Muscle layer of colon (tissue), 2 donors: ENCODE measurements at regions not wholly inside any gene's neighbourhood (a gene's known extent, or its start where the extent isn't known, plus 50 kb on each side); places are given as distances from the start of the nearest gene placed in this dataset.

Experiments
- H3K27ac ChIP-seq: one replicate; pipeline ENCODE4 v1.7.0; 2013; ENCODE audit warnings: low read depth, mild to moderate bottlenecking, low read length, moderate library complexity
- H3K27me3 ChIP-seq, 2 donors: one replicate each; pipeline ENCODE4 v1.7.0; 2013; ENCODE audit warnings: low read length in 2 of 2, mild to moderate bottlenecking in 2 of 2; ENCODE audit not compliant: insufficient read depth in 2 of 2, control insufficient read depth in 1 of 2
- H3K36me3 ChIP-seq: one replicate; pipeline ENCODE4 v1.7.0; 2013; ENCODE audit warnings: mild to moderate bottlenecking, low read length; ENCODE audit not compliant: insufficient read depth
- H3K4me1 ChIP-seq: one replicate; pipeline ENCODE4 v1.7.0; 2013; ENCODE audit warnings: mild to moderate bottlenecking, low read length; ENCODE audit not compliant: insufficient read depth
- H3K4me3 ChIP-seq, 2 donors: one replicate each; pipeline ENCODE4 v1.7.0; 2013; ENCODE audit warnings: low read length in 2 of 2, low read depth in 1 of 2, mild to moderate bottlenecking in 1 of 2, moderate library complexity in 1 of 2
- H3K9ac ChIP-seq: one replicate; pipeline ENCODE4 v1.7.0; 2013; ENCODE audit warnings: low read length
- H3K9me3 ChIP-seq: one replicate; pipeline ENCODE4 v1.7.0; 2013; ENCODE audit warnings: mild to moderate bottlenecking, low read length
- donor health status: abdominal sarcoma.
- donor health status: Adenocarcinoma of cecum.

- Histone ChIP-seq H3K9ac (no peak overlapping the region), H3K27ac (no peak overlapping the region), H3K4me3 (no peak overlapping the region), H3K9me3 (no peaks in the 10 kb centered on the region), H3K36me3 (no peaks in the 10 kb centered on the region), H3K4me1 (no peaks in the 10 kb centered on the region), H3K27me3 (no peaks in the 10 kb centered on the region)
These were observed 99.8 kb upstream of the B3GAT2 start for GRCh38 chr6:71056656-71057055.

DNA sequence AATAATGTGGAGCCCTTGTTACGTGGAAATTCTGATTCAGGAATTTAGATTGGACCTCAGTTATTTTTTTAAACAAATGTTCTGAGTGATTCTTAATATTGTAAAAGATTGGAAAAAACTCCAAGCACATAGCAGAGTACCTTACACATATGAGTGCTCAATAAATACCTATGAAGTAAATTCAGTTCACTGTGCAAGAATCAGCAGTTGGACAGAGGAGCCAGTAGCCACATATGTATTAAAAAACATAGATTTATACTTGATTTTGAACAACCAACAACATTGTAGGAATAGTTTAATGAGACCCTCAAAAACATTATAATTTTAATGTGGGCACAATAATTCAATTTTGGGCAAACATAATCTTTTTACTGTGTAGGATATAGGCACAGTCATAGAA lies 109.3 kb upstream of the B3GAT2 start:
- Histone ChIP-seq H3K27ac (no peak overlapping the region), H3K27me3 (no peaks in the 10 kb centered on the region), H3K4me1 (no peaks in the 10 kb centered on the region), H3K36me3 (no peaks in the 10 kb centered on the region), H3K9me3 (no peaks in the 10 kb centered on the region), H3K4me3 (no peak overlapping the region), H3K9ac (no peak overlapping the region)

DNA sequence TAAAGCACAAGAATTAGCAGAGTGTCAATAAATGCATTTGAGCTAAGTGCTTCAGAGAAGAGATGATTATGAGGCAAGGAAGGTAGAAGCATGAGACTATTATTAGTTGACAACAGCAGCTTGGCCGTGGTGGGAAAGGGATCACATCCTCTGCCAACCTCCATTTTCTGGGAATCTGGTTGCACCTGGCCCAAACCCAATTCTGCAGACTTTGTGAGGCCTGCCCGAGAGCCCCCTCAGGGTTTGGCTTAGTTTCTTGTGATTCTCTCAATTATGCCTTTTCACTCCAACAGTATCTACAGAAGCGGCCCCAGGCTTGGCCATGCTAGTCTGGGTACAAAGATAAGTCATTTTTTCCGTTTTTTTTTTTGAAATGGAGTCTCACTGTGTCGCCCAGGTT lies 111.0 kb upstream of the B3GAT2 start:
- Histone ChIP-seq H3K27me3 (no peaks in the 10 kb centered on the region), H3K9me3 (no peaks in the 10 kb centered on the region), H3K36me3 (no peaks in the 10 kb centered on the region), H3K9ac (no peak overlapping the region), H3K4me3 (no peak overlapping the region), H3K27ac (no peak overlapping the region), H3K4me1 (no peaks in the 10 kb centered on the region)

DNA sequence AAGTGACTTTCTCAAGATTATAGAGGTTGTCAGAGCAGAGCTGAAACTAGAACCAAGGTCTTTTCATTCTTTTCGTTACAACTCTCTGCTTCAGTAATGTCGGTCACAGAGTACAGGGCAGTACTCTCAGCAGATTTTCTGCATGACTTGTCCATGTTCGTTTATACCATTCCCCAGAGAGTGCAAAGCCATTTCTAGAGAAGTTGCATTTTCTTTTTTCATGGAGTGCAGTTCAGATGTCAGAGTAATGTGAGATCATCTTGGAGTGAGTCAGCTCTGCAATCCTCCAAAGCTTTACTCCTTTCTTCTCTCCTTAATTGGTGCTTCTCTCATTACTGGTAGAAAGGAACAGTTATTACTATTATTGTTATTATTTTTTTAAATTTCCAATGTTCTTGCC lies 115.6 kb upstream of the B3GAT2 start:
- H3K27ac ChIP-seq: no peak overlapping the region
- no peaks in the 10 kb centered on the region for H3K9me3 ChIP-seq
- no peak overlapping the region for H3K4me3 ChIP-seq
- H3K27me3 ChIP-seq: no peaks in the 10 kb centered on the region
- no peaks in the 10 kb centered on the region for H3K36me3 ChIP-seq
- no peak overlapping the region for H3K9ac ChIP-seq
- no peaks in the 10 kb centered on the region for H3K4me1 ChIP-seq

- Histone ChIP-seq H3K9me3 (no peaks in the 10 kb centered on the region), H3K4me1 (peaks cover 7% of the 10 kb centered on the region), H3K27ac (no peak overlapping the region), H3K27me3 (no peaks in the 10 kb centered on the region), H3K4me3 (no peak overlapping the region), H3K9ac (no peak overlapping the region), H3K36me3 (no peaks in the 10 kb centered on the region)
These were observed 120.8 kb upstream of the B3GAT2 start for GRCh38 chr6:71077655-71078054.

DNA sequence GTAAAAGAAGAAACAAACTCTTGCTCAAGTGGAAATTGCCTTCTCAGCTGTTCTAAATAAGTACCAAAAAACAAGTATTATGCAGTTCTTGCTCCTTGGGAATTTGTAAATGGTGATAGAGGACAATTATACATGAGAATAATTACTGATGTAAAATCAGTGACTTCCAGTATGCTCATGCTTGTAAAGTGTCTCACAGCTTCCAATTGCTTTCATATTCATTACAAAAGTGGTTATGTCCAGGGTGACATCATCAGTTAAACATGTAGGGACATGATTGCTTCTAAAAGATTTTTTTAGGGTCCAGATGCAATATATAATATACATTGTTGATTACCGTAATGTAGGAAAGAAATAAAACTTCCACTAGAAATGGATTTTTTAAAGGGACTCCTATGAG lies 122.8 kb upstream of the B3GAT2 start:
- no peaks in the 10 kb centered on the region for H3K27me3 ChIP-seq
- H3K4me1 ChIP-seq: peaks cover 7% of the 10 kb centered on the region
- H3K4me3 ChIP-seq: no peak overlapping the region
- H3K9me3 ChIP-seq: no peaks in the 10 kb centered on the region
- H3K36me3 ChIP-seq: no peaks in the 10 kb centered on the region
- no peak overlapping the region for H3K9ac ChIP-seq
- no peak overlapping the region for H3K27ac ChIP-seq

DNA sequence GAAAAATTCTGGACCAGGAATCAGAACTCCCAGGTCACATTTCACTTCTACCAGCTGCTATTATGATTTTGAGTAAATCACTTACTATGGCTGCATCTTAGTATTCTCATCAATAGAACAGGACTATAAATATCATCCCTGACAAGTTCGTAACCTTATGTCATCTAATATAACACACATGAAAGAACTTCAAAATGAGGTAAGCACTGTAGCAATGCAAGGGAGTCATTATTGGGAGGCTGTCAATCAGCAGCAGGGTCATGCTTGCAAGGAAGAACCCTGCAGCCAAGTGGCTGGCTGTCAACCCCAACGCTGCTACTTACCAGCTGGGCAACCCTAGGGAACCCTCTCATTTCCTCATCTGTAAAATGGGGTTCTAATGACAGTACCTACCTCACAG lies 123.3 kb upstream of the B3GAT2 start:
- H3K36me3 ChIP-seq: no peaks in the 10 kb centered on the region
- no peak overlapping the region for H3K4me3 ChIP-seq
- H3K9ac ChIP-seq: no peak overlapping the region
- H3K9me3 ChIP-seq: no peaks in the 10 kb centered on the region
- no peaks in the 10 kb centered on the region for H3K27me3 ChIP-seq
- H3K4me1 ChIP-seq: peaks cover 7% of the 10 kb centered on the region
- no peak overlapping the region for H3K27ac ChIP-seq

- no peak overlapping the region for H3K9ac ChIP-seq
- no peak overlapping the region for H3K4me3 ChIP-seq
- H3K9me3 ChIP-seq: no peaks in the 10 kb centered on the region
- no peaks in the 10 kb centered on the region for H3K27me3 ChIP-seq
- H3K4me1 ChIP-seq: peaks cover 7% of the 10 kb centered on the region
- H3K36me3 ChIP-seq: no peaks in the 10 kb centered on the region
- H3K27ac ChIP-seq: no peak overlapping the region
These were observed 124.0 kb upstream of the B3GAT2 start for GRCh38 chr6:71080826-71081225.

DNA sequence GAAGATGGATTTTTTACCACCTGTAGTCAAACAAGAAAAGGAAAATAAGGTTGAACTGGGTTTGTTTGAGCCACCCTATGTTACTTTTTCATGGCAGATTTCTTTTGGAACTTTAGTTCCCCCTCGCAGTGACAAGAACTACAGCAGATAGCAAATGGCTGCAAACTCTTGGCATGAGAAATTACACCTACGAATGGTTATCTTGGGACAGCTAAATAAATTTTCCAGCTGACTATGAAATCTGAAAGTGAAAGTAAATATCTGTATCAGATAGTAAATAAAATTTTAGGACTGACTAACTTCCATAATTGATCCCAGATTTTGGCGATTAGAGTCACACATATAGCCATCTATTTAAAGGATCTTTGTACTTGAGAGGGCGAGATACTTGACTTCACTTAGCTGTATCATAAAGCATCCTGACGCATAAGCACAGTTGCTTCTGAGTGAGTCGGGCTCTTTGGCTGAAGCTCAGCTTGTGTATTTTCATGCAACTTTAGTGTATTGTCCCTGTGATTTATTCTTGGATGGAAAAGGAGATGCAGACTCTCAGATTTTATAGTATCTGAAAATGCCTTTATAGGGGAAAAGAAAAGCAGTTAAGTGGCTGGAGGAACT lies 125.3 kb upstream of the B3GAT2 start:
- no peak overlapping the region for H3K27ac ChIP-seq
- H3K4me3 ChIP-seq: peak overlapping the region in 1 of 2 donors; percentile 29
- H3K36me3 ChIP-seq: no peaks in the 10 kb centered on the region
- H3K27me3 ChIP-seq: no peaks in the 10 kb centered on the region
- H3K9ac ChIP-seq: no peak overlapping the region
- no peaks in the 10 kb centered on the region for H3K9me3 ChIP-seq
- peaks cover 7% of the 10 kb centered on the region for H3K4me1 ChIP-seq

GRCh38 chr6:71083308-71083820 lies 126.5 kb upstream of the B3GAT2 start:
- no peak overlapping the region for H3K9ac ChIP-seq
- no peak overlapping the region for H3K4me3 ChIP-seq
- no peak overlapping the region for H3K27ac ChIP-seq
- no peaks in the 10 kb centered on the region for H3K27me3 ChIP-seq
- peaks cover 7% of the 10 kb centered on the region for H3K4me1 ChIP-seq
- H3K36me3 ChIP-seq: no peaks in the 10 kb centered on the region
- no peaks in the 10 kb centered on the region for H3K9me3 ChIP-seq

DNA sequence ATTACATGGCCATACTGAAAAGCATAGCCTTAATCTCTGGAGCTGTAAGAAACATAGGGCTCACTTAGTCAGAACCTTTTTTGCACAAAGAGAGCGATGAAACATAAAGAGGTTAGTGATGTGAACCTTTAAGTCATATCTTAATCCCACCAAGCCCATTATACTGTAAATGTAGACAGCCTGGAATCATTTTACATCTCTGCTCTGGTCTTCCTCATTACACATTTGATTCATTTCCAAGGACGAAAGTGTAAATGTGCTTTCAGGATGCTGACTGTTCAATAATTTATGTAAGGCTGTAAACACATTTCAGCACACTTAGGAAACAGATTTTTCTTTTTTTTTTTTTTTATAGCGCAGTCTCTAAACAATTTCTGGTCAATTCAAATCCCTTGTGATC lies 131.3 kb upstream of the B3GAT2 start:
- no peaks in the 10 kb centered on the region for H3K27me3 ChIP-seq
- H3K36me3 ChIP-seq: no peaks in the 10 kb centered on the region
- no peak overlapping the region for H3K27ac ChIP-seq
- no peak overlapping the region for H3K9ac ChIP-seq
- no peaks in the 10 kb centered on the region for H3K4me1 ChIP-seq
- no peak overlapping the region for H3K4me3 ChIP-seq
- no peaks in the 10 kb centered on the region for H3K9me3 ChIP-seq

DNA sequence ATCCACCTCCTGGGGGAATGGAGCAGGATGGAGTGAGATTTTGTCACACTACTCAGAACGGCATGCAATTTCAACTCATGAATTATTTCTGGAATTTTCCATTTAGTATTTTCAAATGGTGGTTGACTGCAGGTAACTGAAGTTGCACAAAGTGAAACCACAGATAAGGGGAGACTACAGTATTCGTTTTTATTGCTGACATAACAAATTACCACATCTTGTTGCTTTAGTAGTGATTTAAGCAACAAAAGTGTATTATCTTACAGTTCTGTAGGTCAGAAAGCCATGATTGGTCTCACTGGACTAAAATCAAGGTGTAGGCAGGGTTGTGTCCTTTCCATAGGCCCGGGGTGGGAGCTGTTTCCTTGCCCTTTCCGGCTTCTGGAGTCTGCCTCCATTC lies 133.4 kb upstream of the B3GAT2 start:
- H3K27ac ChIP-seq: no peak overlapping the region
- H3K9me3 ChIP-seq: no peaks in the 10 kb centered on the region
- H3K4me3 ChIP-seq: no peak overlapping the region
- H3K9ac ChIP-seq: no peak overlapping the region
- H3K27me3 ChIP-seq: no peaks in the 10 kb centered on the region
- no peaks in the 10 kb centered on the region for H3K36me3 ChIP-seq
- no peaks in the 10 kb centered on the region for H3K4me1 ChIP-seq
